ENCODE measurements at regions not wholly inside any gene's neighbourhood (a gene's known extent, or its start where the extent isn't known, plus 50 kb on each side); places are given as distances from the start of the nearest gene placed in this dataset.

- TF ChIP-seq FOSL2 (IDR thresholded peaks at IDR 0.05) (no peak), FOSL2 (CRISPR knock-in tag; IDR thresholded peaks at IDR 0.05) (no peak), EHMT2 (IDR thresholded peaks at IDR 0.05; ENCODE audit: low read depth) (no peak), RCOR1 (IDR thresholded peaks at IDR 0.05; ENCODE audit: low read depth, low read length) (no peak), POLR2A (IDR thresholded peaks at IDR 0.05; ENCODE audit: low read length) (no peak), MAFK (IDR thresholded peaks at IDR 0.05; ENCODE audit: partially characterized antibody) (no peak), NR3C1 (IDR thresholded peaks at IDR 0.05) (no peak), EP300 (IDR thresholded peaks at IDR 0.05) (no peak), RFX5 (IDR thresholded peaks at IDR 0.05) (no peak), PBX3 (IDR thresholded peaks at IDR 0.05) (no peak)
- TF ChIP-seq, protein P1, sequence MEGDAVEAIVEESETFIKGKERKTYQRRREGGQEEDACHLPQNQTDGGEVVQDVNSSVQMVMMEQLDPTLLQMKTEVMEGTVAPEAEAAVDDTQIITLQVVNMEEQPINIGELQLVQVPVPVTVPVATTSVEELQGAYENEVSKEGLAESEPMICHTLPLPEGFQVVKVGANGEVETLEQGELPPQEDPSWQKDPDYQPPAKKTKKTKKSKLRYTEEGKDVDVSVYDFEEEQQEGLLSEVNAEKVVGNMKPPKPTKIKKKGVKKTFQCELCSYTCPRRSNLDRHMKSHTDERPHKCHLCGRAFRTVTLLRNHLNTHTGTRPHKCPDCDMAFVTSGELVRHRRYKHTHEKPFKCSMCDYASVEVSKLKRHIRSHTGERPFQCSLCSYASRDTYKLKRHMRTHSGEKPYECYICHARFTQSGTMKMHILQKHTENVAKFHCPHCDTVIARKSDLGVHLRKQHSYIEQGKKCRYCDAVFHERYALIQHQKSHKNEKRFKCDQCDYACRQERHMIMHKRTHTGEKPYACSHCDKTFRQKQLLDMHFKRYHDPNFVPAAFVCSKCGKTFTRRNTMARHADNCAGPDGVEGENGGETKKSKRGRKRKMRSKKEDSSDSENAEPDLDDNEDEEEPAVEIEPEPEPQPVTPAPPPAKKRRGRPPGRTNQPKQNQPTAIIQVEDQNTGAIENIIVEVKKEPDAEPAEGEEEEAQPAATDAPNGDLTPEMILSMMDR (IDR thresholded peaks at IDR 0.05) = no peak
- TF ChIP-seq, protein P2, sequence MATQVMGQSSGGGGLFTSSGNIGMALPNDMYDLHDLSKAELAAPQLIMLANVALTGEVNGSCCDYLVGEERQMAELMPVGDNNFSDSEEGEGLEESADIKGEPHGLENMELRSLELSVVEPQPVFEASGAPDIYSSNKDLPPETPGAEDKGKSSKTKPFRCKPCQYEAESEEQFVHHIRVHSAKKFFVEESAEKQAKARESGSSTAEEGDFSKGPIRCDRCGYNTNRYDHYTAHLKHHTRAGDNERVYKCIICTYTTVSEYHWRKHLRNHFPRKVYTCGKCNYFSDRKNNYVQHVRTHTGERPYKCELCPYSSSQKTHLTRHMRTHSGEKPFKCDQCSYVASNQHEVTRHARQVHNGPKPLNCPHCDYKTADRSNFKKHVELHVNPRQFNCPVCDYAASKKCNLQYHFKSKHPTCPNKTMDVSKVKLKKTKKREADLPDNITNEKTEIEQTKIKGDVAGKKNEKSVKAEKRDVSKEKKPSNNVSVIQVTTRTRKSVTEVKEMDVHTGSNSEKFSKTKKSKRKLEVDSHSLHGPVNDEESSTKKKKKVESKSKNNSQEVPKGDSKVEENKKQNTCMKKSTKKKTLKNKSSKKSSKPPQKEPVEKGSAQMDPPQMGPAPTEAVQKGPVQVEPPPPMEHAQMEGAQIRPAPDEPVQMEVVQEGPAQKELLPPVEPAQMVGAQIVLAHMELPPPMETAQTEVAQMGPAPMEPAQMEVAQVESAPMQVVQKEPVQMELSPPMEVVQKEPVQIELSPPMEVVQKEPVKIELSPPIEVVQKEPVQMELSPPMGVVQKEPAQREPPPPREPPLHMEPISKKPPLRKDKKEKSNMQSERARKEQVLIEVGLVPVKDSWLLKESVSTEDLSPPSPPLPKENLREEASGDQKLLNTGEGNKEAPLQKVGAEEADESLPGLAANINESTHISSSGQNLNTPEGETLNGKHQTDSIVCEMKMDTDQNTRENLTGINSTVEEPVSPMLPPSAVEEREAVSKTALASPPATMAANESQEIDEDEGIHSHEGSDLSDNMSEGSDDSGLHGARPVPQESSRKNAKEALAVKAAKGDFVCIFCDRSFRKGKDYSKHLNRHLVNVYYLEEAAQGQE (IDR thresholded peaks at IDR 0.05) = no peak
- TF ChIP-seq, protein P3, sequence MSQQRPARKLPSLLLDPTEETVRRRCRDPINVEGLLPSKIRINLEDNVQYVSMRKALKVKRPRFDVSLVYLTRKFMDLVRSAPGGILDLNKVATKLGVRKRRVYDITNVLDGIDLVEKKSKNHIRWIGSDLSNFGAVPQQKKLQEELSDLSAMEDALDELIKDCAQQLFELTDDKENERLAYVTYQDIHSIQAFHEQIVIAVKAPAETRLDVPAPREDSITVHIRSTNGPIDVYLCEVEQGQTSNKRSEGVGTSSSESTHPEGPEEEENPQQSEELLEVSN (IDR thresholded peaks at IDR 0.05; ENCODE audit: borderline replicate concordance, low read depth) = no peak
Observed at GRCh38 chr6:113742342-113742741, 114.8 kb upstream of the MARCKS start.

Measured in A549 (cell line).